HL-60 (cell line): ENCODE measurements at regions not wholly inside any gene's neighbourhood (a gene's known extent, or its start where the extent isn't known, plus 50 kb on each side); places are given as distances from the start of the nearest gene placed in this dataset.
"Not testable (repeated sequence)": the region's sequence is repeated elsewhere in the genome, so short reads cannot be mapped to it uniquely, and the experiment has no call there.

ENCODE experiments used
- DNase-seq, 2 experiments: peaks; one replicate each; pipeline ENCODE4 v3.0.0-alpha.2; 2010 to 2020; ENCODE audit warnings: low read depth in 1 of 2, low spot score in 1 of 2
- H3K27ac ChIP-seq: fragments of 250-450 bp; sonication (Bioruptor Pico); replicated peaks from 2 replicates; pipeline ENCODE4 v1.5.1; 2020; ENCODE audit warnings: mild to moderate bottlenecking, moderate library complexity
- H3K27me3 ChIP-seq: fragments of 250-450 bp; sonication (Bioruptor Pico); 2 replicates; pipeline ENCODE4 v1.5.1; 2021; ENCODE audit warnings: mild to moderate bottlenecking, moderate library complexity; ENCODE audit not compliant: insufficient read depth, poor library complexity, severe bottlenecking
- H3K4me3 ChIP-seq: replicated peaks from 2 replicates; pipeline ENCODE4 v1.5.1; 2011; ENCODE audit warnings: mild to moderate bottlenecking, control low read depth, low read length; ENCODE audit not compliant: insufficient read depth
- GABPA ChIP-seq: IDR thresholded peaks from 2 replicates; pipeline ENCODE4 v1.6.1; 2012; ENCODE audit warnings: low read depth
- POLR2AphosphoS5 ChIP-seq: IDR thresholded peaks from 2 replicates; pipeline ENCODE4 v1.6.1; 2012; ENCODE audit warnings: low read depth
- SPI1 ChIP-seq: IDR thresholded peaks from 2 replicates; pipeline ENCODE4 v1.6.1; 2012; ENCODE audit warnings: low read depth, mild to moderate bottlenecking, borderline replicate concordance
- TF ChIP-seq, protein P1 (sequence below): IDR thresholded peaks from 2 replicates; pipeline ENCODE4 v1.6.1; 2012; ENCODE audit warnings: low read depth; ENCODE audit not compliant: insufficient replicate concordance
- TF ChIP-seq, protein P2 (sequence below): IDR thresholded peaks from one replicate; pipeline ENCODE4 v1.5.1; 2011; ENCODE audit warnings: low read length, control low read depth, inconsistent platforms; ENCODE audit not compliant: insufficient read depth

DNA sequence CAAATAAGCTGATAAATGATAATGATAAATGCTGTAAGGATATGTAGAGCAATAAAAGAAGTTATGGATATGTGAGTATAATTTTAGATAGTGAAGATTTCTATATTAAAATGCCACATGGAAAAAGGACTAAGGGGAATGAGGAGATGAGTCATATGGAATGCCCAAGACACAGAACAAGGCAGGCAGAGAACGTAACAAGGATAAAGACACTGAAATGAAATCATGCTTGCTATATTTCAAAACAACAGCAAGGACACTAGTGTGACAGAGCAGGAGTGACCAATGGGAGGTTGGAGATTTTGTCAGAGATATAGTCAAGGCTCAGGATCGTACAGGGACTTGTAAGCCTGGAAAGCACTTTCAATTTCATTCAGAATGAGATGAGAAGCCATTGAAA is 621.5 kb upstream of the SEMA6D start:
- H3K27ac ChIP-seq = no peak overlapping the region
- DNase-seq = no peak
- no peak overlapping the region for H3K4me3 ChIP-seq
- H3K27me3 ChIP-seq = no peaks in the 10 kb centered on the region
- TF ChIP-seq POLR2AphosphoS5 (no peak), SPI1 (no peak), GABPA (no peak)
- TF ChIP-seq, protein P1, sequence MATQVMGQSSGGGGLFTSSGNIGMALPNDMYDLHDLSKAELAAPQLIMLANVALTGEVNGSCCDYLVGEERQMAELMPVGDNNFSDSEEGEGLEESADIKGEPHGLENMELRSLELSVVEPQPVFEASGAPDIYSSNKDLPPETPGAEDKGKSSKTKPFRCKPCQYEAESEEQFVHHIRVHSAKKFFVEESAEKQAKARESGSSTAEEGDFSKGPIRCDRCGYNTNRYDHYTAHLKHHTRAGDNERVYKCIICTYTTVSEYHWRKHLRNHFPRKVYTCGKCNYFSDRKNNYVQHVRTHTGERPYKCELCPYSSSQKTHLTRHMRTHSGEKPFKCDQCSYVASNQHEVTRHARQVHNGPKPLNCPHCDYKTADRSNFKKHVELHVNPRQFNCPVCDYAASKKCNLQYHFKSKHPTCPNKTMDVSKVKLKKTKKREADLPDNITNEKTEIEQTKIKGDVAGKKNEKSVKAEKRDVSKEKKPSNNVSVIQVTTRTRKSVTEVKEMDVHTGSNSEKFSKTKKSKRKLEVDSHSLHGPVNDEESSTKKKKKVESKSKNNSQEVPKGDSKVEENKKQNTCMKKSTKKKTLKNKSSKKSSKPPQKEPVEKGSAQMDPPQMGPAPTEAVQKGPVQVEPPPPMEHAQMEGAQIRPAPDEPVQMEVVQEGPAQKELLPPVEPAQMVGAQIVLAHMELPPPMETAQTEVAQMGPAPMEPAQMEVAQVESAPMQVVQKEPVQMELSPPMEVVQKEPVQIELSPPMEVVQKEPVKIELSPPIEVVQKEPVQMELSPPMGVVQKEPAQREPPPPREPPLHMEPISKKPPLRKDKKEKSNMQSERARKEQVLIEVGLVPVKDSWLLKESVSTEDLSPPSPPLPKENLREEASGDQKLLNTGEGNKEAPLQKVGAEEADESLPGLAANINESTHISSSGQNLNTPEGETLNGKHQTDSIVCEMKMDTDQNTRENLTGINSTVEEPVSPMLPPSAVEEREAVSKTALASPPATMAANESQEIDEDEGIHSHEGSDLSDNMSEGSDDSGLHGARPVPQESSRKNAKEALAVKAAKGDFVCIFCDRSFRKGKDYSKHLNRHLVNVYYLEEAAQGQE = no peak
- TF ChIP-seq, protein P2, sequence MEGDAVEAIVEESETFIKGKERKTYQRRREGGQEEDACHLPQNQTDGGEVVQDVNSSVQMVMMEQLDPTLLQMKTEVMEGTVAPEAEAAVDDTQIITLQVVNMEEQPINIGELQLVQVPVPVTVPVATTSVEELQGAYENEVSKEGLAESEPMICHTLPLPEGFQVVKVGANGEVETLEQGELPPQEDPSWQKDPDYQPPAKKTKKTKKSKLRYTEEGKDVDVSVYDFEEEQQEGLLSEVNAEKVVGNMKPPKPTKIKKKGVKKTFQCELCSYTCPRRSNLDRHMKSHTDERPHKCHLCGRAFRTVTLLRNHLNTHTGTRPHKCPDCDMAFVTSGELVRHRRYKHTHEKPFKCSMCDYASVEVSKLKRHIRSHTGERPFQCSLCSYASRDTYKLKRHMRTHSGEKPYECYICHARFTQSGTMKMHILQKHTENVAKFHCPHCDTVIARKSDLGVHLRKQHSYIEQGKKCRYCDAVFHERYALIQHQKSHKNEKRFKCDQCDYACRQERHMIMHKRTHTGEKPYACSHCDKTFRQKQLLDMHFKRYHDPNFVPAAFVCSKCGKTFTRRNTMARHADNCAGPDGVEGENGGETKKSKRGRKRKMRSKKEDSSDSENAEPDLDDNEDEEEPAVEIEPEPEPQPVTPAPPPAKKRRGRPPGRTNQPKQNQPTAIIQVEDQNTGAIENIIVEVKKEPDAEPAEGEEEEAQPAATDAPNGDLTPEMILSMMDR = no peak

DNA sequence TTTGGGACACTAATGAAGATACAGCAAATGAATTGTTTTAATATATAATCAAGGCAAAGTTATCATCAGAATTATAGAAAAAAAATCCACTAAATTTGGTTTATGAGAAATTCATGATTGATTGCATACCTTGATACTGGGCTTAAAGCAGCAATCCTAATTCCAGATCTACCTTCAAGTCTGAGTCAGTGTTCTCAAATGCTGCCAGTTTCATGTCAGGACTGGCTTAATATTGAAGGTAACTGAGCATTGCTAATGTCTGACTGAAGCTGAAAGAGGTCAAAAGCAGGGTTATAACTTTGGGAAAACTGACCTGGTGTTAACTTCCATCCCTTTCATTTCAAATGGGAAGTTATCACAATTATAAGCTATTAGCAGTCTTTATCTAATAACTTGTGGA is 618.8 kb upstream of the SEMA6D start:
- H3K27ac ChIP-seq, H3K27me3 ChIP-seq, DNase-seq, H3K4me3 ChIP-seq: not testable (repeated sequence)

DNA sequence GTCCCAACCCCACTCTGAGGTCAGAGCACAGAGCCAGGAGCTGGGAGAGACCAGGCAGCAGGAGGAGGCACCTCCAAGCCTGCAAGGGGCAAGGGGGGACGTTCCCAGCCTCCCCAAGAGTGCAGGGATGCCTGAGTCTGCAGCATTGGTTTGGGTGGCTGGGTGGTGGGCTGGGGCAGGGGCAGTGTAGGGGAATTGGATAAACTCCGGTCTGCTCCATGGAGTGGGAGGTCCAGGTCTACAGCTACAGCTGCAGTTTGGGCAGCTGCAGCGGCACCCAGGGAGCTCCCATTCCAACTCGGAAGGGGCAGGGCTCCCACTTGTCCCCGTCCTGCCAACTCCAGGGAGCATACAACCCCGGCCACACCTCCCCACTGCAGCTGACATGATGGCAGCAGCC is 617.5 kb upstream of the SEMA6D start:
- H3K4me3 ChIP-seq, H3K27me3 ChIP-seq, H3K27ac ChIP-seq, DNase-seq: not testable (repeated sequence)

DNA sequence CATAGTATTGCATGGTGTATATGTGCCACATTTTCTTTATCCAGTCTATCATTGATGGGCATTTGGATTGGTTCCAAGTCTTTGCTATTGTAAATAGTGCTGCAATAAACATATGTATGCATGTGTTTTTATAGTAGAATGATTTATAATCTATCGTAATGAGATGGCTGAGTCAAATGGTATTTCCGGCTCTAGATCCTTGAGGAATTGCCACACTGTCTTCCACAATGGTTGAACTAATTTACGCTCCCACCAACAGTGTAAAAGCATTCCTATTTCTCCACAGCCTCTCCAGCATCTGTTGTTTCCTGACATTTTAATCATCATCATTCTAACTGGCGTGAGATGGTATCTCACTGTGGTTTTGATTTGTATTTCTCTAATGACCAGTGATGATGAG is 608.5 kb upstream of the SEMA6D start:
- not testable (repeated sequence) for DNase-seq, H3K27ac ChIP-seq, H3K4me3 ChIP-seq, H3K27me3 ChIP-seq

DNA sequence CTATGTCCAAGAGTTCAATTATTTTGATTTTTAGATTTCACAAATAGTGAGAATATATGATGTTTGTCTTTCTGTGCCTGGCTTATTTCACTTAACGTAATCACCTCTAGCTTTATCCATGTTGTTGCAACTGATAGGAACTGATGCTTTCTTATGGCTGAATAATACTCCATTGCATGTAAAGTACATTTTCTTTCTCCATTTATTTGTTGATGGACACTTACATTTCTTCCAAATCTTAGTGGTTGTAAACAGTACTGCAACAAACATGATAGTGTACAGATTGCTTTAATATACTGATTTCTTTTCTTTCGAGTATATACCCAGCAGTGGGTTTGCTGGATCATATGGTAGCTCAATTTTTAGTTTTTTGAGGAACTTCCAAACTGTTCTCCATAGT is 600.6 kb upstream of the SEMA6D start:
- no peak for DNase-seq
- Histone ChIP-seq H3K4me3 (no peak overlapping the region), H3K27me3 (no peaks in the 10 kb centered on the region), H3K27ac (no peak overlapping the region)
- TF ChIP-seq, protein P2 = no peak
- TF ChIP-seq POLR2AphosphoS5 (no peak), SPI1 (no peak), GABPA (no peak)
- TF ChIP-seq, protein P1 = no peak

DNA sequence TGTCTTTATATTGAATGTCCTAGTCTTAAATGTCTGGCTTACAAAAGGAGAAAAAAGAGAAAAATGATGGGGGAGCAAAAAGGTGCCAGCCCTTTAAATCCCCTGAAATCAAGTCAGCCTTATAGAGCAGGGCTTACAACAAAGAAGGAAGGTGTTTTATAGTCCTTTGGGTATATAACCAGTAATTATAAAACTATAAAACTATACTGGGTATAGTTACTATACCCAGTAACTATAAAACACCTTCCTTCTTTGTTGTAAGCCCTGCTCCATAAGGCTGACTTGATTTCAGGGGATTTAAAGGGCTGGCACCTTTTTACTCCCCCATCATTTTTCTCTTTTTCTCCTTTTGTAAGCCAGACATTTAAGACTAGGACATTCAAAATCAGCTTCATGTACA is 598.0 kb upstream of the SEMA6D start:
- DNase-seq = no peak
- H3K27ac ChIP-seq = no peak overlapping the region
- no peak overlapping the region for H3K4me3 ChIP-seq
- no peaks in the 10 kb centered on the region for H3K27me3 ChIP-seq
- TF ChIP-seq GABPA = no peak
- TF ChIP-seq, protein P1 = no peak
- no peak for TF ChIP-seq POLR2AphosphoS5
- no peak for TF ChIP-seq SPI1
- TF ChIP-seq, protein P2 = no peak
